Mesenchymal stem cell (in vitro differentiated cells and primary cell): ENCODE measurements at regions not wholly inside any gene's neighbourhood (a gene's known extent, or its start where the extent isn't known, plus 50 kb on each side); places are given as distances from the start of the nearest gene placed in this dataset.

Source experiments
- DNase-seq: peaks from one replicate; pipeline ENCODE4 v3.0.0-alpha.2; 2013
- H2AFZ ChIP-seq: one replicate; pipeline ENCODE4 v1.6.1; 2013; ENCODE audit warnings: low read depth, mild to moderate bottlenecking, control low read depth, inconsistent platforms, low read length, moderate library complexity
- H2AK5ac ChIP-seq: 2 replicates; pipeline ENCODE4 v1.6.1; 2013; ENCODE audit warnings: low read length, moderate library complexity, mild to moderate bottlenecking, inconsistent platforms; ENCODE audit not compliant: severe bottlenecking
- H2BK120ac ChIP-seq: one replicate; pipeline ENCODE4 v1.6.1; 2013; ENCODE audit warnings: low read depth, mild to moderate bottlenecking, inconsistent platforms, low read length, moderate library complexity
- H2BK12ac ChIP-seq, 2 experiments: one replicate each; pipeline ENCODE4 v1.6.1; 2013; ENCODE audit warnings: inconsistent platforms in 2 of 2, low read length in 2 of 2, mild to moderate bottlenecking in 2 of 2, moderate library complexity in 2 of 2, control low read depth in 1 of 2
- H2BK15ac ChIP-seq: one replicate; pipeline ENCODE4 v1.6.1; 2013; ENCODE audit warnings: mild to moderate bottlenecking, low read depth, inconsistent platforms; ENCODE audit not compliant: poor library complexity, severe bottlenecking
- H2BK5ac ChIP-seq: 2 replicates; pipeline ENCODE4 v1.6.1; 2013; ENCODE audit warnings: low read depth, mild to moderate bottlenecking, low read length, control low read depth, inconsistent platforms; ENCODE audit not compliant: poor library complexity, severe bottlenecking
- H3K14ac ChIP-seq, 2 experiments: one replicate each; pipeline ENCODE4 v1.6.1; 2013; ENCODE audit warnings: inconsistent platforms in 2 of 2, low read length in 2 of 2, control low read depth in 1 of 2, mild to moderate bottlenecking in 1 of 2, moderate library complexity in 1 of 2
- H3K18ac ChIP-seq, 2 experiments: one replicate each; pipeline ENCODE4 v1.6.1; 2013; ENCODE audit warnings: inconsistent platforms in 2 of 2, low read length in 2 of 2, control low read depth in 1 of 2, low read depth in 1 of 2, mild to moderate bottlenecking in 1 of 2
- H3K23ac ChIP-seq, 2 experiments: one replicate each; pipeline ENCODE4 v1.6.1; 2013; ENCODE audit warnings: inconsistent platforms in 2 of 2, low read length in 2 of 2, mild to moderate bottlenecking in 2 of 2, moderate library complexity in 2 of 2, control low read depth in 1 of 2
- H3K27ac ChIP-seq: 2 replicates; pipeline ENCODE4 v1.5.1; 2013; ENCODE audit warnings: mild to moderate bottlenecking, moderate library complexity, low read length, control low read depth, inconsistent platforms; ENCODE audit not compliant: poor library complexity, severe bottlenecking
- H3K27me3 ChIP-seq, 2 experiments: 2 replicates each; pipeline versions ENCODE4 v1.6.1 to v1.7.0; 2013; ENCODE audit warnings: low read length in 2 of 2, mild to moderate bottlenecking in 2 of 2, moderate library complexity in 2 of 2, control low read depth in 1 of 2, inconsistent platforms in 1 of 2; ENCODE audit not compliant: control insufficient read depth in 1 of 2, insufficient read depth in 1 of 2
- H3K36me3 ChIP-seq, 2 experiments: 2 replicates each; pipeline versions ENCODE4 v1.6.1 to v1.7.0; 2013; ENCODE audit warnings: low read length in 2 of 2, control low read depth in 1 of 2, inconsistent platforms in 1 of 2, low read depth in 1 of 2, mild to moderate bottlenecking in 1 of 2; ENCODE audit not compliant: insufficient read depth in 2 of 2, control insufficient read depth in 1 of 2
- H3K4ac ChIP-seq, 2 experiments: one replicate each; pipeline ENCODE4 v1.6.1; 2013; ENCODE audit warnings: inconsistent platforms in 2 of 2, low read length in 2 of 2, mild to moderate bottlenecking in 2 of 2, moderate library complexity in 2 of 2, control low read depth in 1 of 2, low read depth in 1 of 2
- H3K4me1 ChIP-seq: 2 replicates; pipeline ENCODE4 v1.6.1; 2013; ENCODE audit warnings: low read depth, low read length, control low read depth; ENCODE audit not compliant: control insufficient read depth, insufficient read depth
- H3K4me2 ChIP-seq: 2 replicates; pipeline ENCODE4 v1.6.1; 2013; ENCODE audit warnings: low read length, mild to moderate bottlenecking, inconsistent platforms; ENCODE audit not compliant: poor library complexity, severe bottlenecking
- H3K4me3 ChIP-seq, 2 experiments: 2 replicates each; pipeline versions ENCODE4 v1.5.1 to v1.7.0; 2013; ENCODE audit warnings: low read length in 2 of 2, mild to moderate bottlenecking in 2 of 2, control low read depth in 1 of 2, low read depth in 1 of 2; ENCODE audit not compliant: insufficient read depth in 1 of 2
- H3K79me1 ChIP-seq: replicated peaks from 2 replicates; pipeline ENCODE4 v1.6.1; 2013; ENCODE audit warnings: mild to moderate bottlenecking, control low read depth, low read length, inconsistent platforms; ENCODE audit not compliant: poor library complexity, severe bottlenecking
- H3K9ac ChIP-seq: 2 replicates; pipeline ENCODE4 v1.7.0; 2013; ENCODE audit warnings: mild to moderate bottlenecking, low read length, moderate library complexity
- H3K9me3 ChIP-seq: 2 replicates; pipeline ENCODE4 v1.7.0; 2013; ENCODE audit warnings: mild to moderate bottlenecking, low read length; ENCODE audit not compliant: control insufficient read depth
- H4K8ac ChIP-seq: one replicate; pipeline ENCODE4 v1.6.1; 2013; ENCODE audit warnings: inconsistent platforms, mild to moderate bottlenecking, low read length, moderate library complexity
- H4K91ac ChIP-seq: one replicate; pipeline ENCODE4 v1.6.1; 2013; ENCODE audit warnings: mild to moderate bottlenecking, low read length, inconsistent platforms
- WGBS: methylation state at CpG from one replicate; pipeline ENCODE4 v1.1.7; 2013; ENCODE audit warnings: mixed read lengths; 5-methylcytosine and 5-hydroxymethylcytosine counted together

GRCh38 chr2:217715484-217715883 is 287.3 kb downstream of the TNS1 start:
- Histone ChIP-seq H3K4me1 (peaks cover 21% of the 10 kb centered on the region), H3K4ac (no peak overlapping the region), H4K91ac (peak overlapping the region; percentile 12), H2BK12ac (peak overlapping the region in 1 of 2 experiments; percentile 7), H2BK15ac (no peak overlapping the region), H4K8ac (no peak overlapping the region), H3K23ac (no peak overlapping the region), H3K14ac (no peak overlapping the region), H3K4me3 (no peak overlapping the region), H3K9ac (no peak overlapping the region), H3K27ac (no peak overlapping the region), H2AFZ (no peak overlapping the region), H2BK120ac (no peak overlapping the region), H3K27me3 (peaks cover 3 to 10% of the 10 kb centered on the region in 2 experiments), H3K18ac (no peak overlapping the region), H3K4me2 (no peak overlapping the region), H3K36me3 (no peaks in the 10 kb centered on the region), H3K9me3 (no peaks in the 10 kb centered on the region), H2AK5ac (no peak overlapping the region), H2BK5ac (no peak overlapping the region), H3K79me1 (no peaks in the 10 kb centered on the region)
- 84% methylated on average over 1 of the region's 1 CpG for WGBS
- no peak for DNase-seq

GRCh38 chr2:217714287-217714751 is 288.5 kb downstream of the TNS1 start:
- Histone ChIP-seq H3K4me2 (no peak overlapping the region), H3K4ac (peak overlapping the region in 1 of 2 experiments; percentile 2), H2AFZ (peak overlapping the region; percentile 29), H3K79me1 (no peaks in the 10 kb centered on the region), H3K4me3 (no peak overlapping the region), H3K14ac (peak overlapping the region in 1 of 2 experiments; percentile 2), H3K23ac (no peak overlapping the region), H2BK5ac (no peak overlapping the region), H3K27ac (no peak overlapping the region), H3K9me3 (no peaks in the 10 kb centered on the region), H3K18ac (peak overlapping the region in 1 of 2 experiments; percentile 62), H3K4me1 (peaks cover 23% of the 10 kb centered on the region), H3K9ac (peak overlapping the region; percentile 3), H2BK12ac (peak overlapping the region; percentile 16 to 84), H2AK5ac (peak overlapping the region; percentile 42), H2BK15ac (no peak overlapping the region), H4K8ac (peak overlapping the region; percentile 64), H4K91ac (peak overlapping the region; percentile 73), H3K27me3 (peaks cover 3 to 7% of the 10 kb centered on the region in 2 experiments), H2BK120ac (no peak overlapping the region), H3K36me3 (no peaks in the 10 kb centered on the region)
- 36% methylated on average over 9 of the region's 10 CpGs for WGBS
- DNase-seq: peak; percentile 75

GRCh38 chr2:217713395-217714286 is 289.2 kb downstream of the TNS1 start:
- Histone ChIP-seq H4K91ac (peak overlapping the region; percentile 73), H3K18ac (peak overlapping the region; percentile 29 to 86), H2BK5ac (peak overlapping the region; percentile 75), H2BK15ac (no peak overlapping the region), H3K36me3 (no peaks in the 10 kb centered on the region), H3K4me3 (no peak overlapping the region), H3K4me2 (no peak overlapping the region), H3K79me1 (no peaks in the 10 kb centered on the region), H3K4ac (peak overlapping the region in 1 of 2 experiments; percentile 80), H3K9me3 (no peaks in the 10 kb centered on the region), H2BK120ac (no peak overlapping the region), H2BK12ac (peak overlapping the region; percentile 84 to 99), H3K4me1 (peaks cover 23% of the 10 kb centered on the region), H2AFZ (no peak overlapping the region), H2AK5ac (peak overlapping the region; percentile 70), H3K27me3 (peaks cover 0 to 7% of the 10 kb centered on the region in 2 experiments), H4K8ac (peak overlapping the region; percentile 64), H3K27ac (no peak overlapping the region), H3K9ac (peak overlapping the region; percentile 74), H3K23ac (no peak overlapping the region), H3K14ac (peak overlapping the region in 1 of 2 experiments; percentile 2)
- DNase-seq: peak; percentile 75
- WGBS: 40% methylated on average over 16 of the region's 16 CpGs

- WGBS: 94% methylated on average over 7 of the region's 7 CpGs
- H3K79me1 ChIP-seq: no peaks in the 10 kb centered on the region
Measured at GRCh38 chr2:217712431-217712830, 290.4 kb downstream of the TNS1 start.

More at GRCh38 chr2:217712431-217712830, 290.4 kb downstream of the TNS1 start:
- Histone ChIP-seq H2BK15ac (peak overlapping the region; percentile 61), H3K4me3 (no peak overlapping the region), H3K4me2 (no peak overlapping the region), H3K9ac (no peak overlapping the region), H2AFZ (no peak overlapping the region), H3K18ac (peak overlapping the region; percentile 35 to 58), H3K36me3 (no peaks in the 10 kb centered on the region), H2BK120ac (no peak overlapping the region), H3K27me3 (peaks cover 0 to 3% of the 10 kb centered on the region in 2 experiments), H4K91ac (peak overlapping the region; percentile 5), H3K14ac (no peak overlapping the region), H2BK5ac (no peak overlapping the region), H3K4ac (no peak overlapping the region), H4K8ac (no peak overlapping the region), H2BK12ac (peak overlapping the region in 1 of 2 experiments; percentile 47), H2AK5ac (peak overlapping the region; percentile 70), H3K4me1 (peaks cover 23% of the 10 kb centered on the region), H3K27ac (no peak overlapping the region), H3K9me3 (no peaks in the 10 kb centered on the region), H3K23ac (no peak overlapping the region)
- no peak for DNase-seq
